ENCODE measurements at regions not wholly inside any gene's neighbourhood (a gene's known extent, or its start where the extent isn't known, plus 50 kb on each side); places are given as distances from the start of the nearest gene placed in this dataset.

DNA sequence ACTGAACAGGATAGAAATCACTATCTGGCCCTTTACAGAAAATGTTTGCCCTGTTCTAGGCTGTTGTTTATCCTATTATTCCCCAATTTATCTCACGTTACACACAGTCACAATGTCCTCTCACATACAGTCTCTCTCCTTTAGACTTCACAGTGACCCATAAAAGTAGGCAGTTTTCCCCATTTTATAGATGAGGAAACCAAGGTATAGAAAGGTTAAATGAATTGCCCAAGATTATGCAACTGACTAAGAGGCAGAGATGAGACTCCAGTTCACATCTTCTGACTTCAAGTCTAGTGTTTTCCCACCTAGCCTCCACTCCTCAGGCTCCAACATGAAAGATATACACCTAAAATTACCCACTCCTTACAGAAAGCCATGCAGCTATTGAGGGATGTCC, 99.3 kb upstream of the PLCL2 start:
- H3K4me3 ChIP-seq (ENCODE audit: low read depth, low read length): no peak overlapping the region
- TF ChIP-seq, protein P1, sequence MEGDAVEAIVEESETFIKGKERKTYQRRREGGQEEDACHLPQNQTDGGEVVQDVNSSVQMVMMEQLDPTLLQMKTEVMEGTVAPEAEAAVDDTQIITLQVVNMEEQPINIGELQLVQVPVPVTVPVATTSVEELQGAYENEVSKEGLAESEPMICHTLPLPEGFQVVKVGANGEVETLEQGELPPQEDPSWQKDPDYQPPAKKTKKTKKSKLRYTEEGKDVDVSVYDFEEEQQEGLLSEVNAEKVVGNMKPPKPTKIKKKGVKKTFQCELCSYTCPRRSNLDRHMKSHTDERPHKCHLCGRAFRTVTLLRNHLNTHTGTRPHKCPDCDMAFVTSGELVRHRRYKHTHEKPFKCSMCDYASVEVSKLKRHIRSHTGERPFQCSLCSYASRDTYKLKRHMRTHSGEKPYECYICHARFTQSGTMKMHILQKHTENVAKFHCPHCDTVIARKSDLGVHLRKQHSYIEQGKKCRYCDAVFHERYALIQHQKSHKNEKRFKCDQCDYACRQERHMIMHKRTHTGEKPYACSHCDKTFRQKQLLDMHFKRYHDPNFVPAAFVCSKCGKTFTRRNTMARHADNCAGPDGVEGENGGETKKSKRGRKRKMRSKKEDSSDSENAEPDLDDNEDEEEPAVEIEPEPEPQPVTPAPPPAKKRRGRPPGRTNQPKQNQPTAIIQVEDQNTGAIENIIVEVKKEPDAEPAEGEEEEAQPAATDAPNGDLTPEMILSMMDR (IDR thresholded peaks at IDR 0.05; ENCODE audit: borderline replicate concordance, insufficient read depth, low read depth, low read length): no peak

DNA sequence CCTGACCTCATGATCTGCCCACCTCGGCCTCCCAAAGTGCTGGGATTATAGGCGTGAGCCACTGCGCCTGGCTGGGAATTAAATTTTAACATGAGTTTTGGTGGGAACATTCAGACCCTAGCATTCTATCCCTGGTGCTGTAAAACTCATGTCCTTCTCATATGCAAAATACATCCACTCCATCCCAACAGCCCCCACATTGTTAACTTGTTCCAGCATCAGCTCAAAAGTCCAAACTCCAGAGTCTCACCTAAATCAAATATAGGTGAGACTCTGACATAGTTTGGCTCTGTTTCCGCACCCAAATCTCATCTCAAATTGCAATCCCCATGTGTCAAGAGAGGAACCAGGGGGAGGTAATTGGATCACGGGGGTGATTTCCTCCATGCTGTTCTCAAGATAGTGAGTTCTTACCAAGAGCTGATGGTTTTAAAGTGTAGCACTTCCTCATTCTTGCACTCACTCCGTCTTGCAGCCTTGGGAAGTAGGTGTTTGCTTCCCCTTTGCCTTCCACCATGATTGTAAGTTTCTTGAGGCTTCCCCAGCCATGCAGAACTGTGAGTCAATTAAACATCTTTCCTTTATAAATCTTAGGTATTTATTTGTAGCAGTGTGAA, 96.2 kb upstream of the PLCL2 start:
- TF ChIP-seq, protein P1 (IDR thresholded peaks at IDR 0.05; ENCODE audit: borderline replicate concordance, insufficient read depth, low read depth, low read length): no peak
- H3K4me3 ChIP-seq (ENCODE audit: low read depth, low read length): no peak overlapping the region

DNA sequence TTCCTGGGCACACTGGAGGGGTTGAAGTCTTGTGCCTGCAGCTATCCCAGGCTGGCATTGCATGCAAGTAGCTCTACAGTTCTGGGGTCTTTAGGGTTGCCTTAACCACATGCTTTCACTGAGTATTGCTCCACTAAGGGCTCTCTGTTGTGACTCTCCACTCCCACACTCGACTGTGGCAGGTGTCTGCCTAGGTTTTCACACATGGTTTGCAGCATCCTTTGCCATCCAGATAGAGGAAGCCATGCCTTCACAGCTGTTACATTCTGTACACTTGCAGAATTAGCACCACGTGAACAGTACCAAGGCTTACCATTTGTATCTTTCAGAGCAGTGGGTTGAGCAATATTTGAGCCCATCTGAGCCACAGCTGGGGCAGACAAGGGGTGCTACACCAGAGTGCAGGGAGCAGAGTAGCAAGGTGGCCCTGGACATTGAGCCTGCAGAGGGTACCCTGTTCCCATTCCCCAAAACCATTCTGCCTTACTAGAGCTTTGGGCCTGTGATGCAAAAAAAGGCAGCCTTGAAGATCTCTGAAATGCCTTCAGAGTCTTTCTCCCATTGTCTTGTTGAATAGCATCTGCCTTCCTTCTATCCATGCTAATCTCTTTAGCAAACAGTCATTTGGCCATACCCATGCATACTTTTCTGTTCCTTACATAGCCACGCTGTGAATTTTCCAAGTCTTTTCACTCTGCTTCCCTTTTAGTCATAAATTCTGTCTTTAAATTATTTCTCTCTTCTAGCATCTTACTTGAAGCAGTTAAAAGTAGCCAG, 95.2 kb upstream of the PLCL2 start:
- TF ChIP-seq, protein P1 (IDR thresholded peaks at IDR 0.05; ENCODE audit: borderline replicate concordance, insufficient read depth, low read depth, low read length): no peak
- no peak overlapping the region for H3K4me3 ChIP-seq (ENCODE audit: low read depth, low read length)

DNA sequence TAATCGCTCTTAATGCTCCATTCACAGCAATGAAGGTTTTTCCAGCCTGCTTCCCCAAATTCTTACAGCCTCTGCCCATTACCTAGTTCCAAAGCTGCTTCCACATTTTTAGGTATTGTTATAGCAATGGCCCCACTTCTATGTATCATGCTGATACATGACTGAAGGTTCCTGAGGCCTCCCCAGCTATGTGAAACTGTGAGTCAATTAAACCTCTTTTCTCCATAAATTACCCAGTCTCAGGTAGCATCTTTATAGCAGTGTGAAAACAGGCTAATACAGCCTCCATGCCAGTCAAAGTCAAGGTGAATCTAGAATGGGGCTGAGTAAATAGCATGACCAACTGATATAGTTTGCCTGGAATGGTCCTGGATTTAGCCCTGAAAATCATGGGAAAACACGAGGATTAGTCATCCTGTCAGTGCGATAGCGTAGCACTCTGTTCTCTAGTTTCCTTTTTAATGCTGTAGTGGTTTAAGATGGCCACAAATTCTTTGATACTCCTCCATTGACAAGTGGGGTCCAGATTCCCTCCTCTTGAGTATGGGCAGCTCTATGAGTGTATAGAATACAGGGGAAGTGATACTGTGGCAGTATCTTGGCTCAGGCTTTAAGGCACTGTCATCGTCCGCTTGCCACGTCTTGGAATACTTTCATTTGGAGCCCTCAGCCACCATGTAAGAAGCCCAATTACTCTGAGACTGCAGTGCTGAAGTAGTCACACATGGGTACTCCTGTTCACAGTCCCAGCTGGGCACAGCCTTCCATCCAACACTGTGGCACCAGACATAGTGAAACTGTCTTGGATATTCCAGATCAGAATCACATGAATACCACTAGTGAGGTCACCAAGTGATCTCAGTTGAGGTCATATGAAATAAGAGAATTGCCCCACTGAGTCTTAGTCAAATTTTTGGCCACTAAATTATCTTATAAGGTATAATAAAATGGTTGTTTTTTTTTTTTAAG, 94.0 kb upstream of the PLCL2 start:
- no peak overlapping the region for H3K4me3 ChIP-seq (ENCODE audit: low read depth, low read length)
- TF ChIP-seq, protein P1 (IDR thresholded peaks at IDR 0.05; ENCODE audit: borderline replicate concordance, insufficient read depth, low read depth, low read length): no peak

DNA sequence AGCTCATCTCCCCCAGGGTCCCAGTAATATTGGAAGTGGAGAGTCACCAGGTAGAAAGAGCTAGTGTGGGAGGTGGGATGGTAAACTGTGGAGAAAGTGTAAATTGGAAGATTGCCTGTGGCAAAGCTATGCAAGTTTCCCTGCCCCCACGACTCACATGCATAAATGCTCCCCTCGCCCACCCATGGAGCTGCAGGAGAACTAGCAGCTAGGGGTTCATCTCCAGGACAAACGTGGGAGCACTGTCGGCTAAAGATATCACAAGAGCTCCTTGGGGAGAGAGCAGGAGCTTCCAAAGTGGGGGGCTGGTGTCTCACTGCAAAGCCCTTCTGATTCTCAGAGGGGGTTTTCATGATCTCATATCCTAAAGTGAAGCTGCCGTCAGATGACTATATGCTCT, 91.4 kb upstream of the PLCL2 start:
- TF ChIP-seq, protein P1 (IDR thresholded peaks at IDR 0.05; ENCODE audit: borderline replicate concordance, insufficient read depth, low read depth, low read length): no peak
- no peak overlapping the region for H3K4me3 ChIP-seq (ENCODE audit: low read depth, low read length)

DNA sequence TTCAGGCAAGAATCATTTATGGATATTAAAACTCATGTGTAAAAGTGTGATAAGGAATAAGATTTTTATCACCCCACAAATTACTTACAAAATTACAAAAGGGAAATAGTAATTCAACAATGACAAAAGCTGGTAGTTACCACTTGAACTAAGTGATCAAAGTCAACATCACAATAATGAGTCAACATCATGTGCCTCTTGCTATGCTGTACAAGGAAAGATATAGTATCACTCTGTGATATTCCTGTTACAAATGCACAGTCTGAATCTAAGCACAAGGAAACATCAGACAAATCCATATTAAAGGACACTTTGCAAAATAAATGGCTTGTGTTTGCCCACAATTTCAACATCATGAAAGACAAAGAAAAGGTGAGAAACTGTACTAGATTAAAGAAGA, 90.5 kb upstream of the PLCL2 start:
- no peak overlapping the region for H3K4me3 ChIP-seq (ENCODE audit: low read depth, low read length)
- TF ChIP-seq, protein P1 (IDR thresholded peaks at IDR 0.05; ENCODE audit: borderline replicate concordance, insufficient read depth, low read depth, low read length): no peak

Measured in GM12875 (cell line).